CD14-positive monocyte (primary cell): ENCODE measurements at regions not wholly inside any gene's neighbourhood (a gene's known extent, or its start where the extent isn't known, plus 50 kb on each side); places are given as distances from the start of the nearest gene placed in this dataset.

Experiments used
- DNase-seq, 3 donors: peaks; one replicate each; pipeline ENCODE4 v3.0.0-alpha.2; 2011 to 2022
- H2AFZ ChIP-seq: 2 replicates; pipeline ENCODE4 v1.6.0; 2012; ENCODE audit warnings: mild to moderate bottlenecking, low read depth, low read length, inconsistent platforms; ENCODE audit not compliant: insufficient read depth, poor library complexity, severe bottlenecking
- H3K27ac ChIP-seq, 2 donors: 1 replicate in 1 of 2; 2 replicates in 1 of 2; pipeline ENCODE4 v1.5.1; 2012 to 2013; ENCODE audit warnings: low read length in 2 of 2, control low read depth in 1 of 2, inconsistent platforms in 1 of 2, low read depth in 1 of 2, mild to moderate bottlenecking in 1 of 2
- H3K27me3 ChIP-seq, 2 donors: one replicate each; pipeline versions ENCODE4 v1.6.0 to v1.6.1; 2011 to 2013; ENCODE audit warnings: low read length in 2 of 2; ENCODE audit not compliant: control insufficient read depth in 2 of 2, insufficient read depth in 2 of 2
- H3K36me3 ChIP-seq, 2 donors: replicated peaks in 1 of 2; 1 replicate in 1 of 2; 2 replicates in 1 of 2; pipeline versions ENCODE4 v1.5.1 to v1.6.1; 2012 to 2013; ENCODE audit warnings: low read length in 2 of 2, control low read depth in 1 of 2, inconsistent platforms in 1 of 2, mild to moderate bottlenecking in 1 of 2; ENCODE audit not compliant: insufficient read depth in 2 of 2, control insufficient read depth in 1 of 2
- H3K4me1 ChIP-seq, 2 donors: 1 replicate in 1 of 2; 2 replicates in 1 of 2; pipeline versions ENCODE4 v1.5.1 to v1.6.1; 2012 to 2013; ENCODE audit warnings: low read length in 2 of 2, control low read depth in 1 of 2, inconsistent platforms in 1 of 2, mild to moderate bottlenecking in 1 of 2, moderate library complexity in 1 of 2; ENCODE audit not compliant: insufficient read depth in 2 of 2, control insufficient read depth in 1 of 2
- H3K4me2 ChIP-seq: replicated peaks from 2 replicates; pipeline ENCODE3; 2012; ENCODE audit warnings: low read length, moderate library complexity, mild to moderate bottlenecking; ENCODE audit not compliant: poor library complexity, severe bottlenecking; ENCODE audit errors: extremely low read depth
- H3K4me3 ChIP-seq, 3 experiments: fragments of 200-600 bp in 1 of 3; sonication (generic) in 1 of 3; replicated peaks in 1 of 3; 1 replicate in 2 of 3; 2 replicates in 1 of 3; pipeline ENCODE4 v1.5.1; 2011 to 2013; ENCODE audit warnings: low read length in 3 of 3, mild to moderate bottlenecking in 3 of 3, control low read depth in 2 of 3, low read depth in 2 of 3, inconsistent platforms in 1 of 3, moderate library complexity in 1 of 3
- H3K79me2 ChIP-seq: 2 replicates; pipeline ENCODE4 v1.6.0; 2012; ENCODE audit warnings: mild to moderate bottlenecking, control low read depth, inconsistent platforms, low read length, moderate library complexity; ENCODE audit not compliant: insufficient read depth
- H3K9ac ChIP-seq: 2 replicates; pipeline ENCODE4 v1.6.0; 2017; ENCODE audit warnings: low read length, mild to moderate bottlenecking; ENCODE audit not compliant: insufficient read depth, poor library complexity, severe bottlenecking
- H3K9me3 ChIP-seq, 2 donors: replicated peaks in 1 of 2; 1 replicate in 1 of 2; 2 replicates in 1 of 2; pipeline versions ENCODE4 v1.5.1 to v1.6.1; 2012 to 2013; ENCODE audit warnings: low read length in 2 of 2, control low read depth in 1 of 2; ENCODE audit not compliant: control insufficient read depth in 1 of 2, insufficient read depth in 1 of 2
- H4K20me1 ChIP-seq: 2 replicates; pipeline ENCODE4 v1.6.0; 2012; ENCODE audit warnings: mild to moderate bottlenecking, low read length, control low read depth, moderate library complexity; ENCODE audit not compliant: insufficient read depth
- H3K27ac Mint-ChIP-seq, 7 donors: one replicate each; pipeline ENCODE4 v1.8.0; 2020; ENCODE audit warnings: mild to moderate bottlenecking in 7 of 7, mixed read lengths in 7 of 7, moderate library complexity in 6 of 7, inconsistent platforms in 2 of 7
- H3K27me3 Mint-ChIP-seq, 3 donors: one replicate each; pipeline ENCODE4 v1.8.0; 2021 to 2022; ENCODE audit warnings: low read depth in 3 of 3, mild to moderate bottlenecking in 3 of 3, mixed read lengths in 3 of 3, moderate library complexity in 3 of 3, inconsistent platforms in 1 of 3
- H3K36me3 Mint-ChIP-seq, 2 donors: one replicate each; pipeline ENCODE4 v1.8.0; 2020; ENCODE audit warnings: mixed read lengths in 2 of 2, inconsistent platforms in 1 of 2, mild to moderate bottlenecking in 1 of 2
- H3K4me1 Mint-ChIP-seq: one replicate; pipeline ENCODE4 v1.8.0; 2020; ENCODE audit warnings: mild to moderate bottlenecking, mixed read lengths
- H3K4me3 Mint-ChIP-seq, 2 donors: one replicate each; pipeline ENCODE4 v1.8.0; 2020; ENCODE audit warnings: mild to moderate bottlenecking in 2 of 2, mixed read lengths in 2 of 2, moderate library complexity in 1 of 2
- H3K9me3 Mint-ChIP-seq, 7 donors: one replicate each; pipeline ENCODE4 v1.8.0; 2020 to 2022; ENCODE audit warnings: mixed read lengths in 7 of 7, mild to moderate bottlenecking in 6 of 7, moderate library complexity in 6 of 7, inconsistent platforms in 2 of 7
- CTCF ChIP-seq: fragments of 200-600 bp; IDR thresholded peaks from one replicate; pipeline ENCODE4 v1.8.0; 2022; ENCODE audit warnings: antibody characterized with exemption, mild to moderate bottlenecking
- WGBS: methylation state at CpG from one replicate; pipeline ENCODE4 v1.1.5; 2013; ENCODE audit warnings: missing lambda C conversion rate; ENCODE audit not compliant: insufficient coverage; 5-methylcytosine and 5-hydroxymethylcytosine counted together
- intact Hi-C, 2 donors: fragments of 100-400 bp; cut with micrococcal nuclease; formaldehyde crosslinking; loops; one replicate each; pipeline versions ENCODE4 v1.15.0 to v1.15.1; 2023

GRCh38 chr2:60621688-60622429 is 68.4 kb upstream of the BCL11A start:
- TF ChIP-seq CTCF = no peak
- DNase-seq = no peak
- Histone ChIP-seq H3K9ac (no peak overlapping the region), H3K36me3 (no peaks in the 10 kb centered on the region), H3K9me3 (no peaks in the 10 kb centered on the region), H3K27me3 (no peaks in the 10 kb centered on the region), H2AFZ (no peak overlapping the region), H3K4me2 (no peak overlapping the region), H3K4me1 (no peaks in the 10 kb centered on the region), H4K20me1 (no peaks in the 10 kb centered on the region), H3K27ac (no peak overlapping the region), H3K79me2 (no peaks in the 10 kb centered on the region), H3K4me3 (no peak overlapping the region)
- peaks cover 1 to 2% (median 2%) of the 10 kb centered on the region in 3 donors for H3K27me3 Mint-ChIP-seq
- peaks cover 0 to 5% (median 2%) of the 10 kb centered on the region in 7 donors for H3K9me3 Mint-ChIP-seq
- H3K4me1 Mint-ChIP-seq = no peaks in the 10 kb centered on the region
- H3K4me3 Mint-ChIP-seq = no peak overlapping the region
- H3K27ac Mint-ChIP-seq = no peak overlapping the region
- WGBS = no CpG with 5 or more reads among the region's 7 CpGs
- H3K36me3 Mint-ChIP-seq = no peaks in the 10 kb centered on the region
- intact Hi-C loops = no loop called here

- no peak for TF ChIP-seq CTCF
- Mint-ChIP-seq H3K4me1 (no peaks in the 10 kb centered on the region), H3K4me3 (no peak overlapping the region), H3K27ac (no peak overlapping the region), H3K9me3 (peaks cover 0 to 5% (median 2%) of the 10 kb centered on the region in 7 donors), H3K36me3 (no peaks in the 10 kb centered on the region), H3K27me3 (peaks cover 1 to 2% (median 2%) of the 10 kb centered on the region in 3 donors)
- Histone ChIP-seq H3K36me3 (no peaks in the 10 kb centered on the region), H3K27ac (no peak overlapping the region), H3K4me3 (no peak overlapping the region), H3K9ac (no peak overlapping the region), H3K9me3 (no peaks in the 10 kb centered on the region), H4K20me1 (no peaks in the 10 kb centered on the region), H3K4me2 (no peak overlapping the region), H2AFZ (no peak overlapping the region), H3K27me3 (no peaks in the 10 kb centered on the region), H3K79me2 (no peaks in the 10 kb centered on the region), H3K4me1 (no peaks in the 10 kb centered on the region)
- WGBS = no CpG with 5 or more reads among the region's 2 CpGs
- no peak for DNase-seq
- intact Hi-C loops = no loop called here
Measured at GRCh38 chr2:60623040-60623439, 69.6 kb upstream of the BCL11A start.
